PC-9 (cell line): ENCODE measurements at regions not wholly inside any gene's neighbourhood (a gene's known extent, or its start where the extent isn't known, plus 50 kb on each side); places are given as distances from the start of the nearest gene placed in this dataset.

ENCODE experiments used
- EZH2 ChIP-seq: fragments of 200-600 bp; sonication (generic); IDR thresholded peaks from 2 replicates; pipeline ENCODE4 v1.8.0; 2017; ENCODE audit warnings: antibody characterized with exemption, low read depth
- TF ChIP-seq, protein P1 (sequence below): fragments of 200-600 bp; sonication (generic); conservative IDR thresholded peaks from 2 replicates; pipeline ENCODE4 v1.6.1; 2017; ENCODE audit warnings: mixed run types, antibody characterized with exemption, mild to moderate bottlenecking, moderate library complexity

DNA sequence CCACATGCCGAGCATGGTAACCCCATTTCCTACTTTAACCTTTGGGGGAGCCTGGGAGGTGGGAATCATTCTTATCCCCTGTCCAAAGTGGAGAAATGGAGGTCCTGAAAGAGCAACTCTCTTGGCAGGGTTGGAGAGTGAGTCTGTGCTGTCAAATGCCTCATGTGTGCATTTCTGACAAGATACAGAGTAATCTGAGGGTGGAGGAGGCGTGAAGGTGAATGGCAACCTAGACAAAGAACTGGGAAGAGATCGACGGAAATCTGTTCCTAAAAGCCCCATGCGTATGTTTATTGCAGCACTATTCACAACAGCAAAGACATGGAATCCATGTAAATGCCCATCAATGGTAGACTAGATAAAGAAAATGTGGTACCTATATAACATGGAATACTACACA is 63.8 kb upstream of the USP29 start:
- TF ChIP-seq, protein P1, sequence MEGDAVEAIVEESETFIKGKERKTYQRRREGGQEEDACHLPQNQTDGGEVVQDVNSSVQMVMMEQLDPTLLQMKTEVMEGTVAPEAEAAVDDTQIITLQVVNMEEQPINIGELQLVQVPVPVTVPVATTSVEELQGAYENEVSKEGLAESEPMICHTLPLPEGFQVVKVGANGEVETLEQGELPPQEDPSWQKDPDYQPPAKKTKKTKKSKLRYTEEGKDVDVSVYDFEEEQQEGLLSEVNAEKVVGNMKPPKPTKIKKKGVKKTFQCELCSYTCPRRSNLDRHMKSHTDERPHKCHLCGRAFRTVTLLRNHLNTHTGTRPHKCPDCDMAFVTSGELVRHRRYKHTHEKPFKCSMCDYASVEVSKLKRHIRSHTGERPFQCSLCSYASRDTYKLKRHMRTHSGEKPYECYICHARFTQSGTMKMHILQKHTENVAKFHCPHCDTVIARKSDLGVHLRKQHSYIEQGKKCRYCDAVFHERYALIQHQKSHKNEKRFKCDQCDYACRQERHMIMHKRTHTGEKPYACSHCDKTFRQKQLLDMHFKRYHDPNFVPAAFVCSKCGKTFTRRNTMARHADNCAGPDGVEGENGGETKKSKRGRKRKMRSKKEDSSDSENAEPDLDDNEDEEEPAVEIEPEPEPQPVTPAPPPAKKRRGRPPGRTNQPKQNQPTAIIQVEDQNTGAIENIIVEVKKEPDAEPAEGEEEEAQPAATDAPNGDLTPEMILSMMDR = no peak
- no peak for TF ChIP-seq EZH2
